ENCODE measurements at regions not wholly inside any gene's neighbourhood (a gene's known extent, or its start where the extent isn't known, plus 50 kb on each side); places are given as distances from the start of the nearest gene placed in this dataset.

DNA sequence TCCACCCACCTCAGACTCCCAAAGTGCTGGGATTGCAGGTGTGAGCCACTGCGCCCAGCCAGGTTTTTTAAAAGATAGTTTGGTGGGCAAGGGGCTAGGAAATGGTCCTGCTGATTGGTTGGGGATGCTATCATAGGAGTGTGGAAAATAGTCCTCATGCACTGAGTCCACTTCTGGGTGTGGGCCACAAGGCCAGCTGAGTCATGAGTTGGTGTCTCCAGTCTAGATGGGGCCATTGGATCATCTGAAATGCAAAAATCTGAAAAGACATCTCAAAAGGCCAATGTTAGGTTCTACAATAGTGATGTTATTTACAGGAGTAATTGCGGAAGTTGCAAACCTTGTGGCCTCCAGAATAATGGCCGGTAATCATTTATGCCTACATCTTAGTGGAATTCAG, 221.1 kb downstream of the ZNF674 start:
- TF ChIP-seq MYNN (tag by site-specific recombination; IDR thresholded peaks at IDR 0.05; ENCODE audit: borderline replicate concordance) (no peak), ZNF239 (tag by site-specific recombination; IDR thresholded peaks at IDR 0.05) (no peak), ZNF24 (tag by site-specific recombination; IDR thresholded peaks at IDR 0.05) (no peak), YY1 (tag by site-specific recombination; IDR thresholded peaks at IDR 0.05) (no peak)
- TF ChIP-seq, protein P1, sequence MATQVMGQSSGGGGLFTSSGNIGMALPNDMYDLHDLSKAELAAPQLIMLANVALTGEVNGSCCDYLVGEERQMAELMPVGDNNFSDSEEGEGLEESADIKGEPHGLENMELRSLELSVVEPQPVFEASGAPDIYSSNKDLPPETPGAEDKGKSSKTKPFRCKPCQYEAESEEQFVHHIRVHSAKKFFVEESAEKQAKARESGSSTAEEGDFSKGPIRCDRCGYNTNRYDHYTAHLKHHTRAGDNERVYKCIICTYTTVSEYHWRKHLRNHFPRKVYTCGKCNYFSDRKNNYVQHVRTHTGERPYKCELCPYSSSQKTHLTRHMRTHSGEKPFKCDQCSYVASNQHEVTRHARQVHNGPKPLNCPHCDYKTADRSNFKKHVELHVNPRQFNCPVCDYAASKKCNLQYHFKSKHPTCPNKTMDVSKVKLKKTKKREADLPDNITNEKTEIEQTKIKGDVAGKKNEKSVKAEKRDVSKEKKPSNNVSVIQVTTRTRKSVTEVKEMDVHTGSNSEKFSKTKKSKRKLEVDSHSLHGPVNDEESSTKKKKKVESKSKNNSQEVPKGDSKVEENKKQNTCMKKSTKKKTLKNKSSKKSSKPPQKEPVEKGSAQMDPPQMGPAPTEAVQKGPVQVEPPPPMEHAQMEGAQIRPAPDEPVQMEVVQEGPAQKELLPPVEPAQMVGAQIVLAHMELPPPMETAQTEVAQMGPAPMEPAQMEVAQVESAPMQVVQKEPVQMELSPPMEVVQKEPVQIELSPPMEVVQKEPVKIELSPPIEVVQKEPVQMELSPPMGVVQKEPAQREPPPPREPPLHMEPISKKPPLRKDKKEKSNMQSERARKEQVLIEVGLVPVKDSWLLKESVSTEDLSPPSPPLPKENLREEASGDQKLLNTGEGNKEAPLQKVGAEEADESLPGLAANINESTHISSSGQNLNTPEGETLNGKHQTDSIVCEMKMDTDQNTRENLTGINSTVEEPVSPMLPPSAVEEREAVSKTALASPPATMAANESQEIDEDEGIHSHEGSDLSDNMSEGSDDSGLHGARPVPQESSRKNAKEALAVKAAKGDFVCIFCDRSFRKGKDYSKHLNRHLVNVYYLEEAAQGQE (tag by site-specific recombination; IDR thresholded peaks at IDR 0.05), result no peak

All from HEK293 (cell line).